Activated naive CD4-positive, alpha-beta T cell treated with anti-CD3 and anti-CD28 coated beads, Interleukin-2, amount 50 U/mL, for 72 hours (primary cell): ENCODE measurements at regions not wholly inside any gene's neighbourhood (a gene's known extent, or its start where the extent isn't known, plus 50 kb on each side); places are given as distances from the start of the nearest gene placed in this dataset.
"Not testable (repeated sequence)": the region's sequence is repeated elsewhere in the genome, so short reads cannot be mapped to it uniquely, and the experiment has no call there.

ENCODE experiments used
- ATAC-seq, 2 donors: fragments of 150-1000 bp; cut with Tn5 transposase; 2 replicates each; pipeline ENCODE4 v1.10.0; 2021; ENCODE audit warnings: mild to moderate bottlenecking in 2 of 2, moderate library complexity in 2 of 2
- DNase-seq, 2 donors: peaks; one replicate each; pipeline ENCODE4 v3.0.0; 2021 to 2022; ENCODE audit warnings: low spot score in 2 of 2
- H3K27ac Mint-ChIP-seq, 2 donors: one replicate each; pipeline ENCODE4 v1.8.0; 2022; ENCODE audit warnings: mild to moderate bottlenecking in 2 of 2, mixed read lengths in 2 of 2
- H3K36me3 Mint-ChIP-seq, 2 donors: one replicate each; pipeline ENCODE4 v1.8.0; 2022; ENCODE audit warnings: mixed read lengths in 2 of 2
- H3K9me3 Mint-ChIP-seq, 2 donors: one replicate each; pipeline ENCODE4 v1.8.0; 2022; ENCODE audit warnings: mixed read lengths in 2 of 2

DNA sequence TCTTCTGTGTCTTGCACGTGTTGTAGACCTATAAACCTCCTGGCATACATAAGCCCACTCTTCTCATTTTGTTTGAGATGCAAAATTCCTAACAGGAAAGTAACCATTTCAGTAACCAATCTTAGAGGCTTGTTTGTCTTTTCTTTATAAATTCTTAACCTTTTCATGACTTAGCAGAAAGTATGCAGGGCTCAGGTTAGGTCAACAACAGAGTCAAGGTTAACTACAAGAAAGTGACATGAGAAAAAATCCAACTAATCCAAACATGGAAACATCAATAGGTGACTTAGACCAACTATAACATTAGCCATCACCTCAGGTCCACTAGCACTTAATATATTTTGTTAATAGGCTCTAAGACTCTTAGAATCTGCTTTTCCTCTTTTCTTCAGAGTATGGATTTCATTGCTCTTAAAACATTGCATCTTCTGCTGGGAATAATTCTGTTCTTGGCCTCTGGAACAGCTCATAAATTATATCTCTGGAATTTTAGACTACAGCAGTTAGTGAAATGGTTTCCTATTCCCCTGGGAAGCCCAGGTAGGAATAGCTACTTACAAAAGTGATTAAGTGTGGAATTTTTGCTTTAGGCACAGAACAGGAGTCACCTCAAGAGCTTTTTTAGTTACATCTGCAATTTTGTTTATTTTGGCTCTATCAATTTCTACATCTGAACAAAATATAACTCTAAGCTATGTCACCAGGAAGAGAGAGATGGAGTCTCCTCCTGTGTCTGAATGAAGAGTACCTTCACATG, 155.3 kb upstream of the ANKRD55 start:
- Mint-ChIP-seq H3K9me3 (peaks cover 5 to 8% of the 10 kb centered on the region in 2 donors), H3K36me3 (peaks cover 11 to 20% of the 10 kb centered on the region in 2 donors), H3K27ac (no peak overlapping the region)
- DNase-seq (no peak), ATAC-seq (no peak)

DNA sequence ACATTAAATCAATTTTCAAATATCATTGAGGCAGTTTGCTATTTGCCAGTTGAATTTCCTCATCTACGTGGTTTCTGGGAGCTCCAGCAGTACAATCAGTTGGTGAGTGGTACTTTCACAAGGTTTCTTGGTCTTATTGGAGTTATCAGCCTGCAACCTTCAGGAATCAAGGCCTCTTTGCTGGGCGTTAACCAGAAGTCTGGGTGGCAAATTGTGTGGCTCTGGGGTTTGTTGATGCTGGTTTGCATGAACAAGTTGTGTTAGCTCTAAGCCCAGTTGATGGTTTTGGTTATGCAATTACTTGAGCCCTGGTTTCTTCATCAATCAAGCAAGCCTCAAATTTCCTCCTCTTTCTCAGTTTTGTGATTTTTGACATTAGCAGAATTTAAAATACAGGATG, 152.9 kb upstream of the ANKRD55 start:
- Mint-ChIP-seq H3K36me3 (no peaks in the 10 kb centered on the region), H3K9me3 (no peaks in the 10 kb centered on the region), H3K27ac (no peak overlapping the region)
- DNase-seq (no peak), ATAC-seq (no peak)

DNA sequence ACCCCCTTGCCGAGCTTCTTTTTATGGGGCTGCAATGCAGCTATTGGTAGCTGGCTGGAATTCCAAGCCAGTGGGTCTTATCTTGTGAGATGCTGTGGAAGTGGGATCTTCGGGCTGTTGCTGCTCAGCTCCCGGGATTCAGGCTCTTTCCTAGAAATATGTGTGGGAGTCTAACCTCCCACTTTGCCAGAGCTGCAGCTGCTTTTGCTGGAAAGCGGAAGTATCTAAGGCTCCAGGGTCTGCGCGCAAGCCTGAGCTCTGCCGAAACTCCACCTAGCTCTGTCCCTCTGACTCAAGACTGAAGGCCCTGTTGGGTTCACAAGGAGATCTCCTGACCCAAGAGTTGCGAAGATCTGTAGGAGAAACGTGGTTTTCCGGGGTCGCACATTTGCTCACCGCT, 151.1 kb upstream of the ANKRD55 start:
- ATAC-seq (no peak), DNase-seq (no peak)
- H3K9me3 Mint-ChIP-seq, result no peaks in the 10 kb centered on the region
- no peak overlapping the region for H3K27ac Mint-ChIP-seq
- no peaks in the 10 kb centered on the region for H3K36me3 Mint-ChIP-seq

DNA sequence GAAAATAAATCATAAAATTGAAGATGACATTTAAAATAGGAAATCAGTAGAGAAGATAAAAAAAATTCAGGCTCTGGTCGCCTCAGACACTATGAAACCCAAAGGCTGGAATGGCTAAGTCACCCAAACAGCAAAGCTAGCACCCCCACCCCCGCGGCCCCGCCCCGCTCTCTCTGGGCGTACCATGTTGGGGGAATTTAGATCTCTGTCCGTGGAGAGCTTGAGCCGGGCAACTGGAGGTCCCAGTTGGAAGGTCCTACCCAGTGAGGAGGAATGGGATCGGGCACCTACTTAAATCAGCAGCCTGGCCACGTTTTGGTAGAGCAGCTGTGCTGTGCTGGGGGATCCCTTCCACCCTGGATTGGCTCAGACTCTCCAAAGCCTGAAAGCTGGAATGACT, 150.6 kb upstream of the ANKRD55 start:
- no peak for DNase-seq
- Mint-ChIP-seq H3K36me3 (no peaks in the 10 kb centered on the region), H3K27ac (no peak overlapping the region), H3K9me3 (no peaks in the 10 kb centered on the region)
- no peak for ATAC-seq

DNA sequence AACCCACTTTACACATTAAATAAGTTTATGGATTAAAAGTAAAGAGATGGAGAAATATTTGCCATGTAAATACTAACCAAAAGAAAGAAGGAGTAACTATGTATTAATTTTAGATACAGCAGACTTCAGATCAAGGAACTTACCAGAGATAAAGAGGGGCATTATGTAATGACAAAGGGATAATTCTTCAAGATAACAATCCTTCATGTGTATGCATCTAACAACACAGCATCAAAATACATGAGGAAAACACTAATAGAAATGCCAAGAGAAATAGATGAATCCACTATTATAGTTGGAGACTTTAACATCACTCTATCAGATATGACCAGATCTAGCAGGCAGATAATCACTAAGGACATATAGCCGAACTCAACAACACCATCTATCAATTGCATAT, 149.8 kb upstream of the ANKRD55 start:
- ATAC-seq, result no peak
- Mint-ChIP-seq H3K9me3 (no peaks in the 10 kb centered on the region), H3K36me3 (no peaks in the 10 kb centered on the region), H3K27ac (no peak overlapping the region)
- no peak for DNase-seq

DNA sequence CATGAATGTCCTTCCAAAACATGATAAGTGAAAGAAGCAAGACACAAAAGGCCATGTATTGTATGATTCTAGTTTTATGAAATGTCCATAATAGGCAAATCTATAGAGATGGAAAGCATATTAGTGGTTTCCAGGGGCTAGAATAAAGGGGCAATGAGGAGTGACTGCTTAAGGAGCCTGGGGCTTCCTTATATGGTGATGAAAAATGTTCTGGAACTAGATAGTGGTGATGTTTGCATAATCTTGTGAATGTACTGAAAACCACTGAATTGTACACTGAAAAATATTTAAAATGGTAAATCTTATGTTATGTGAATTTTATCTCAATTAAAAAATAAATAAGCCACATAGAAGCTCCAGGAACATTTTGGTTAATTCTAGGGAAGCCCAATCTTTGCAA, 144.4 kb upstream of the ANKRD55 start:
- ATAC-seq, result no peak
- no peak overlapping the region for H3K27ac Mint-ChIP-seq

DNA sequence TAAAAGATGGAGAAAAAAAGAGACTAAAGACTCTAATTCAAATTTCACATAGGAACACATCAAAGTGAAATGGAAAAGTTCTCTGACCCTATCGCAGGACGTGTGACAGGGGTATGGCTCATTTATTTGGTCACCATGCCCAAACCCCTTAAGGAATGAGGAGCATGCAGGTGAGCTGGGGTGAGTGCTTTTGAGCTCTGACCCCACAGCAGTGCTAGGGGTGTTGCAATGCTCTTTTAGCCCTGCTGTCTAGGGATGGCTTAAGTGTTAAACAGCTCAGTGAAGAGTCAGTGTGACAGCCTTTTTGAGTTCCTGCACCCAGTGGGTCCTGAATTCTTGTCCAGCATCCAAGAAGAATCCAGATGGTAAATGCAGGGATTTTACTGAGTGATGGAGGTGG, 143.0 kb upstream of the ANKRD55 start:
- ATAC-seq, result no peak
- no peak for DNase-seq
- Mint-ChIP-seq H3K27ac (no peak overlapping the region), H3K36me3 (peaks cover 4 to 5% of the 10 kb centered on the region in 2 donors), H3K9me3 (peaks cover 3 to 10% of the 10 kb centered on the region in 2 donors)

More for the DNA sequence above, 144.4 kb upstream of the ANKRD55 start:
- H3K9me3 Mint-ChIP-seq, result peaks cover 3 to 10% of the 10 kb centered on the region in 2 donors
- H3K36me3 Mint-ChIP-seq, result peaks cover 4 to 5% of the 10 kb centered on the region in 2 donors
- DNase-seq, result no peak

DNA sequence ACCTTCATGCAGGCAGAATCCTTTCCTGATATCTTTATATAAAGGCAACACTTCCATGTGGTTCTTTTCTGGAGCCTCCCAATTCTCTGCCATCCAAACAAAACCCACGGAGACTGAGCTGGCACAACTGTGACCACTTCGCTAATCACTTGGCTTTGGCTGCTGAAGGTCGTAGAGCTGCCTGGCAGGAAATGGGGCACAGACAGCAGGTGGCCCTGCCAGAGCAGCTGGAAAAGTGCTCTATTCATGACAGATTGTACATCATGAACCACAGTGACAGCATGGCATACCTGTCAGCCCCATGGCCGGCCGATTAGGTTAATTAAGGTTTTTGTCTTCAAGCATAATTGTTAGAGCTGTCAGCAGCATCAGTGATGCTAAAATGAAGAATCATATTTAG, 141.9 kb upstream of the ANKRD55 start:
- peaks cover 3 to 10% of the 10 kb centered on the region in 2 donors for H3K9me3 Mint-ChIP-seq
- no peak overlapping the region for H3K27ac Mint-ChIP-seq
- peaks cover 4 to 5% of the 10 kb centered on the region in 2 donors for H3K36me3 Mint-ChIP-seq
- no peak for DNase-seq
- no peak for ATAC-seq

DNA sequence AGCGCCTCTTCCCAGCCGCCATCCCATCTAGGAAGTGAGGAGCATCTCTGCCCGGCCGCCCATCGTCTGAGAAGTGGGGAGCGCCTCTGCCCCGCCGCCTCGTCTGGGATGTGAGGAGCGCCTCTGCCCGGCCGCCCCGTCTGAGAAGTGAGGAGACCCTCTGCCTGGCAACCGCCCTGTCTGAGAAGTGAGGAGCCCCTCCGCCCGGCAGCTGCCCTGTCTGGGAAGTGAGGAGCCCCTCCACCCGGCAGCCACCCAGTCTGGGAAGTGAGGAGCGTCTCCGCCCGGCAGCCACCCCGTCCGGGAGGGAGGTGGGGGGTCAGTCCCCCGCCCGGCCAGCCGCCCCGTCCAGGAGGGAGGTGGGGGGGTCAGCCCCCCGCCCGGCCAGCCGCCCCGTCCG, 139.4 kb upstream of the ANKRD55 start:
- DNase-seq, H3K36me3 Mint-ChIP-seq, H3K27ac Mint-ChIP-seq, ATAC-seq: not testable (repeated sequence)
- H3K9me3 Mint-ChIP-seq, result peaks cover 3 to 10% of the 10 kb centered on the region in 2 donors

DNA sequence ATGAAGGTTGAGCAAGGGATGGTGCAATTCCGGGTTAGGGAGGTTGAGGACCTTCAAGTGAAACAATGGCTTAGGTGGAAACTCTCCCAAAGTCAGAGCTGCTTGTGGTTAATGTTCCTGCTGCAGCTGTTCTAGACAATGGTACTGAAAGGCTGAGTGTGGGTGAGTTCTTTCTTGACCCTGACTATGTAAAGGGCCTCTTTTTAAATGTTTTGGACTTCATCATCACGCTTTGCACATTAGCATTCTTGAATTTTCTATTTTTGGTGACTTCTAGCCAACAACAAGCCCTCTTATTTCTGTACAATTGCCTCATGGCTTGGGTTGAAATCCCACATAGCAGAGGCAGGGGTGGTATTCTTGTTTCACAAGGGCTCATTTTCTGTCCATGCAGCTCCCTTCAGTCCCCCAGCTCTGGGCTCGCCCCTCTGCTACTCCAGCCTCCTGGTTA, 136.3 kb upstream of the ANKRD55 start:
- ATAC-seq (no peak), DNase-seq (no peak)
- H3K9me3 Mint-ChIP-seq, result peaks cover 0 to 5% of the 10 kb centered on the region in 2 donors
- H3K36me3 Mint-ChIP-seq, result no peaks in the 10 kb centered on the region
- no peak overlapping the region for H3K27ac Mint-ChIP-seq

DNA sequence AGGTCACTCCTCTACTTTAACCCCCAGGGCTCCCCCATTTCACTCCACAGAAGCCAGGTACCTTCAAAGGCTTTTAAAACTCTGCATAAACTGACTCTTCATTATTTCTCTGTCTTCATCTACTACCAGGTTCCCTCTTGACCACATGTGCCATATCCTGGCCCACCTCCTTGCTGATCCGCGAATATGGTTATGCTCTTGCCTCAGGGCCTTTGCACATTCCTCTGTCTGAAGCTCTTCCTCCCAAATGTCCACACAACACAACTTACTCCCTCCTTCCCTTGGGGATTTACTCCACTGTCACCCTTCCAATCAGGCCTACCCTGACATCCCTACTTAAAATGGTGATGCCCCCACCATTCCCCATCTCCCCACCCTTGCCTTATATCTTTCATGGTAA, 134.6 kb upstream of the ANKRD55 start:
- DNase-seq, result no peak
- Mint-ChIP-seq H3K36me3 (no peaks in the 10 kb centered on the region), H3K27ac (no peak overlapping the region), H3K9me3 (peaks cover 7 to 11% of the 10 kb centered on the region in 2 donors)
- ATAC-seq, result no peak

DNA sequence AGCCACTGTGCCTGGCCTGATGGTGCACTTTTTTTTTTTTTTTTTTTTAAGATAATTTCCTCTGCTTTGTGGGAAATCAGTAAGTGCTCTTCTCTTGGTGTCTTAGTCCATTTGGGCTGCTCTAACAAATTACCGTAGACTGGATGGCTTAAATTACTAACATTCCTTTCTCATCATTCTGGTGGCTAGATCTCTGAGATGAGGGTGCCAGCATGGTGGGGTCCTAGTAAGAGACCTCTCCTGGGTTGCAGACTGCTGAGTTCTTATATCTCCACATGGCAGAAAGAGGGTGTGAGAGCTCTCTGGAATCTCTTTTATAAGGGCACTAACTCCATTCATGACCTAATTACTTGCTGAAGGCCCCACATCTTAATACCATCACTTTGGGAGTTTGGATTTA, 133.9 kb upstream of the ANKRD55 start:
- H3K27ac Mint-ChIP-seq, result no peak overlapping the region
- H3K36me3 Mint-ChIP-seq, result no peaks in the 10 kb centered on the region
- H3K9me3 Mint-ChIP-seq, result peaks cover 8 to 13% of the 10 kb centered on the region in 2 donors
- DNase-seq, result no peak
- no peak for ATAC-seq

DNA sequence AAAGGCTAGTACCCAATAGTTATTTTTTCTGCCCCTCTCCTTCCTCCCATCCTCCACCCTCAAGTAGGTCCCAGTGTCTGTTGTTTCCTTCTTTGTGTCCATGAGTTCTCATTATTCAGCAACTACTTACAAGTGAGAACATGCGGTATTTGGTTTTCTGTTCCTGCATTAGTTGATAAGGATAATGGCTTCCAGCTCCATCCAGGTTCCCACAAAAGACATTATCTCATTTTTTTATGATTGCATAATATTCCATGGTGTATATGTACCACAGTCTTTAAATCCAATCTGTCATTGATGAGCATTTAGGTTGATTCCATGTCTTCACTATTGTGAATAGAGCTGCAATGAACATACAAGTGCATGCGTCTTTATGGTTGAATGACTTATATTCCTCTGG, 128.3 kb upstream of the ANKRD55 start:
- H3K27ac Mint-ChIP-seq, result no peak overlapping the region
- H3K36me3 Mint-ChIP-seq, result peaks cover 0 to 4% of the 10 kb centered on the region in 2 donors
- peaks cover 8 to 21% of the 10 kb centered on the region in 2 donors for H3K9me3 Mint-ChIP-seq

DNA sequence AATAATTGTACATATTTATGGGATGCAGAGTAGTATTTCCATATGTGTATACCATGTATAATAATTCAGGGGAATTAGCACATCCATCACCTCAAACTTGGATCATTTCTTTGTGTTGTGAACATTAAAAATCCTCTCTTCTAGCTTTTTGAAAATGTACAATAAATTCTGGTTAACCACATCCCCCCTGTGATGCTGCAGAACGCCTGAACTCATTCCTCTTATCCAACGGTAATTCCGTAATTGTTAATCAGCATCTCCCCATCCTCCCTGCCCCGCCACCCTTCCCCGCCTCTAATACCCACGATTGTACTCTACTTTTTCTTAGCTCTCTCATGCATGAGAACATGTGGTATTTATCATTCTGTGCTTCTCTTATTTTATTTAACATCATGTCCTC, 127.7 kb upstream of the ANKRD55 start:
- Mint-ChIP-seq H3K27ac (no peak overlapping the region), H3K36me3 (peaks cover 0 to 4% of the 10 kb centered on the region in 2 donors), H3K9me3 (peaks cover 8 to 21% of the 10 kb centered on the region in 2 donors)
- no peak for DNase-seq
- no peak for ATAC-seq

More for the DNA sequence above, 128.3 kb upstream of the ANKRD55 start:
- no peak for ATAC-seq
- no peak for DNase-seq

DNA sequence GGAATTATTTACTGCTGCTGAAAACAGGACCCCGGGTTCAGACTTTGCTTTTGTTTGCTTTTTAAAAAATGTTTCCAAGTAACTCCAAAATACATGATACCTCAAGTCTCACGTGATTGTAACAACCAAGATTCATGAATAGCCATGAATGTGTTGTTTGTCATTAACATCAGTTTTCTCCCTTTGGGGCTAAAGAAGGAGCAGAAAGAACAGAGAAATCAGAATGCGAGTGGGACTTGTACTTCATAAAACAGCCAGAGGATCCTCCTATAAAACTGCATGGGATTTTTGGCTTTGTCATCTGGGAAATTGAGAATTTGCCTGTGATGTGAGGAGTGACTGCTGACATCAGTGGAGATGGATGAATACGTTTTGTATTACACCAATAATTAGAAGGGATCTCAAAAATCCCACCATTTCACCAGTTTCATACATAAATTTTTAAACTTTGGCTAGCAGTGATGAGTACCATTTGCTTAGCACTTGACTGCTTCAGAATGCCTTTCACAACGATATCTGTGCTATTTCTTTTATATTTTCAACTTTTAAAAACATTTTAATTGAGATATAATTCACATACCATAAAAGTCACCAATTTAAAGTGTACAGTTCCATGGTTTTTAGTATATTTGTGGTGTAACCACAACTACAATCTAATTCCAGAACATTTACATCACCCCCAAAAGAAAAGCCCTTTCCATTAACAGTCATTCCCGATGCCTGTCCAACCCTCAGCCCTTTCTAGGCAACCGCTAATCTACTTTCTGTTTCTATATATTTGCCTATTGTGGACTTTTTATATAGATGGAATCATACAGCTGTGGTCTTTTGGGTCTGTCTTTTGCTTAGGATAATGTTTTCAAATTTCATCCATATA, 126.9 kb upstream of the ANKRD55 start:
- peaks cover 8 to 21% of the 10 kb centered on the region in 2 donors for H3K9me3 Mint-ChIP-seq
- no peak for DNase-seq
- no peak for ATAC-seq
- peaks cover 0 to 4% of the 10 kb centered on the region in 2 donors for H3K36me3 Mint-ChIP-seq
- no peak overlapping the region for H3K27ac Mint-ChIP-seq

DNA sequence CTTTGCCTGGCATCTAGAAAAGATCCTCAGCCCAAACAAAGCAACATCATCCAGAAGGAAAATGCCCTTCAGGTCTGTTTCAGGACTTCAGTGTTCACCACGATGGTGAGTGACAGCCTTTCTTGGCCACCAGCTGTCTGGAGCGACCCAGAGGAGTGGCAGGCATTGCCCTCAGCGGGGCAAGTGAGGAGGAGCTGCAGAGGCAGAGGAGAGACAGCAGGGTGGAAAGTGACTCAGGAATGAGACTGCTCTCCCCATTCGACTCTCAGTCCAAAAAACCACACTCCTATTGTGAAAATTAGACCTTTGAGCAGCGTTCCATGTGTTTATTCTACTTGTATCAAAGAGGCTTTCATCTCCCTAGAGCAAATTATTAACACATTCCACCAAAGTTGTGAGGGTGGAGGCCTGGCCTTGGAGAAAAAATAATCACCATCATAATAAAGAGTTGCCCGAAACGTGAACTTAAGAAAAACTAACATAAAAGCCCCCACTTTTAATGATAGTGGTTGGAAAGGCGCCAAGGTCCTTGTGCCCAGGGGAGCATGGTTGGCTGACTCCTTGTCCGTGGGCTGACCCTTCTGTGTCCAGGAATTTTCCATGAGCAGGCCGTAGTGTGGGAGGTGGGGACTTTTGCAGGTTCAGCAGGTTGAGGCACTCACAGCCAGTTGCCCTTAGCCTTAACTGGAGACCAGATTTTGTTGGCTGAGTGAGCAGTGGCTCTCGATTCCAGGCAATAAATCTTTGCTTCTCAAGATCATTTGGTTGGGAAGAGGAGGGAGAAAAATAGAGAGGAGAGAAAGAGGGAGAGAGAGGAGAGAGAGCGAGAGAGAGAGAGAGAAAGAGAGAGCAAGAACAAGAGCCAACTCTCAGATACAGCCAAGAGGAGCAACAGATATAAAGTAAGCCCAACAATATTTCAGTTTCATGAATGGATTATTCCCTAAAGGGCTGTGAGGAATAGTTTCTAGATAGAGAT, 125.9 kb upstream of the ANKRD55 start:
- Mint-ChIP-seq H3K27ac (no peak overlapping the region), H3K9me3 (peaks cover 5 to 18% of the 10 kb centered on the region in 2 donors), H3K36me3 (peaks cover 0 to 4% of the 10 kb centered on the region in 2 donors)
- DNase-seq, result no peak
- ATAC-seq, result no peak
